Panc1 (cell line): ENCODE measurements at regions not wholly inside any gene's neighbourhood (a gene's known extent, or its start where the extent isn't known, plus 50 kb on each side); places are given as distances from the start of the nearest gene placed in this dataset.

Source experiments
- POLR2AphosphoS5 ChIP-seq: IDR thresholded peaks from 2 replicates; pipeline ENCODE4 v1.6.1; 2012; ENCODE audit warnings: mild to moderate bottlenecking, low read depth, low read length, moderate library complexity
- SIN3A ChIP-seq: IDR thresholded peaks from 2 replicates; pipeline ENCODE4 v1.6.1; 2012; ENCODE audit warnings: low read depth, mild to moderate bottlenecking, low read length, moderate library complexity, borderline replicate concordance; ENCODE audit not compliant: insufficient read depth
- TF ChIP-seq, protein P1 (sequence below): fragments of 450-650 bp; IDR thresholded peaks from 2 replicates; pipeline ENCODE4 v1.5.1; 2017; ENCODE audit warnings: mild to moderate bottlenecking

DNA sequence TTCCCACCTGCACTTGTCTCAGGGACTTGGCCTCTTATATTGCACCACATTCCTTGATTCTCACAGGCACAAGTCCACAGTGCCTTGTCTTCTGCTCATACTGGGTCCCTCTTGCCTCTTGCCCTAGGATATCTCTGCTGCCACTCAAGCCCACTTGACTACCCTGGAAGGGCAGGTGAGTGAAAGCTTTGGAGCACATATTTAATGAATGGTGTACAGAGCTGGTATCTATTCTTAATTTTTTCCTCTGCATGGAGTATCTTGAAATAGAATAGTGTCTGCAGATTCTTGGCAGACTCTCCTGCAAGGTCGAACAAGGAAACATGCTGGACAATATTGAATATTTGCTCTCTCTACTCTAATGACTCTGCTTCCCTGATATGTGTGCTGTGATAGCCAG lies 1248.0 kb downstream of the MAT2B start:
- TF ChIP-seq POLR2AphosphoS5 (no peak), SIN3A (no peak)
- TF ChIP-seq, protein P1, sequence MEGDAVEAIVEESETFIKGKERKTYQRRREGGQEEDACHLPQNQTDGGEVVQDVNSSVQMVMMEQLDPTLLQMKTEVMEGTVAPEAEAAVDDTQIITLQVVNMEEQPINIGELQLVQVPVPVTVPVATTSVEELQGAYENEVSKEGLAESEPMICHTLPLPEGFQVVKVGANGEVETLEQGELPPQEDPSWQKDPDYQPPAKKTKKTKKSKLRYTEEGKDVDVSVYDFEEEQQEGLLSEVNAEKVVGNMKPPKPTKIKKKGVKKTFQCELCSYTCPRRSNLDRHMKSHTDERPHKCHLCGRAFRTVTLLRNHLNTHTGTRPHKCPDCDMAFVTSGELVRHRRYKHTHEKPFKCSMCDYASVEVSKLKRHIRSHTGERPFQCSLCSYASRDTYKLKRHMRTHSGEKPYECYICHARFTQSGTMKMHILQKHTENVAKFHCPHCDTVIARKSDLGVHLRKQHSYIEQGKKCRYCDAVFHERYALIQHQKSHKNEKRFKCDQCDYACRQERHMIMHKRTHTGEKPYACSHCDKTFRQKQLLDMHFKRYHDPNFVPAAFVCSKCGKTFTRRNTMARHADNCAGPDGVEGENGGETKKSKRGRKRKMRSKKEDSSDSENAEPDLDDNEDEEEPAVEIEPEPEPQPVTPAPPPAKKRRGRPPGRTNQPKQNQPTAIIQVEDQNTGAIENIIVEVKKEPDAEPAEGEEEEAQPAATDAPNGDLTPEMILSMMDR = no peak
